ENCODE measurements at regions not wholly inside any gene's neighbourhood (a gene's known extent, or its start where the extent isn't known, plus 50 kb on each side); places are given as distances from the start of the nearest gene placed in this dataset.

DNA sequence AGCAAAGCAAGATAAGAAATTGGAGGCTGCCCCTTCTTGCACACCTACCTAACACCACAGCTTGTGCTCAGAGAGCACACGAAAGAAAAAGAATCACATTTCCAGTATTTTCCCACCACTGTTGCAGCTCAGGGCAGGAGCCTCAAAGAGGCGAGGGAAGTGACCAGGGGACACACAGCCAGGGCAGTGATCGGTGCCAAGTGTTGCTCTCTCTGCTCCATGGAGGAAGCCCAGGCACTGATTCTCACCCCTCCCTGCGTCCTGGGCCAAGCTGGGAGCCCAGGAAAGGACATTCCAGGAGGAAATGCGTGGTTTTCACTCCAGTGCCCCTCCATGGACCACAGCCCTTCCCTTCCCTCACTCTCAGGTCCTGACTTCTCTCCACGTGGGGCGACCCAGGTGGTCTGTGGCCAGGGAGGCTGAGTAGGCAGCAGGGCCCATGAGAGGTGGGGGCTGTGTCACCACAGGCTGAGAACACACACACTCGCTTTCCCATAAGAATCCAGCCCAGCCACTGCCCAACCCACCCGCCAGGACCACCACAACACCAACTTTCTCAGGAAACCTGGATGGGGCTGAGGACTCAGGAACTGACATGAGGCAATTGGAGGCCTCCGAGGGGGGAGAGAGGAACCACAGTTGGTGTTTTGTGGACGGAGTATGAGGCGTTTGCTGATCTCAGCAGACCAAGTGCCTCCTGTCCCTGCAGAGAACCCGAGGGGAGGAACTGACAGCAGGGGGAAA, 81.7 kb upstream of the MAFB start:
- peak; percentile 58 for DNase-seq (ENCODE audit: low spot score)

DNA sequence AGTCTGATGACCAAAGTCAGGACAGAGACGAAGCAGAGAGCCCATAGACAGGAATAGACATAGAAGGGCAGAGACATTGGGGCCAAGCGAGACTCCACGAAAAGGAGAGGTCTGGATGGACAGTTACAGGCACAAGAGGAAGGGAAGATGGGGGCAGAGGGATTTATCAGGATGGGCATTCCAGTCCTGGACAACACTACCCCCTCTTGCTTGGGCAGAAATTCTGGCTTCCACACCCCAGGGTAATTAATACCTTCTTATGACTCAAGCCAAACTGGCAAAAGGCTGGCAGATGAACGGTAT, 82.2 kb upstream of the MAFB start:
- peak; percentile 20 for DNase-seq (ENCODE audit: low spot score)

DNA sequence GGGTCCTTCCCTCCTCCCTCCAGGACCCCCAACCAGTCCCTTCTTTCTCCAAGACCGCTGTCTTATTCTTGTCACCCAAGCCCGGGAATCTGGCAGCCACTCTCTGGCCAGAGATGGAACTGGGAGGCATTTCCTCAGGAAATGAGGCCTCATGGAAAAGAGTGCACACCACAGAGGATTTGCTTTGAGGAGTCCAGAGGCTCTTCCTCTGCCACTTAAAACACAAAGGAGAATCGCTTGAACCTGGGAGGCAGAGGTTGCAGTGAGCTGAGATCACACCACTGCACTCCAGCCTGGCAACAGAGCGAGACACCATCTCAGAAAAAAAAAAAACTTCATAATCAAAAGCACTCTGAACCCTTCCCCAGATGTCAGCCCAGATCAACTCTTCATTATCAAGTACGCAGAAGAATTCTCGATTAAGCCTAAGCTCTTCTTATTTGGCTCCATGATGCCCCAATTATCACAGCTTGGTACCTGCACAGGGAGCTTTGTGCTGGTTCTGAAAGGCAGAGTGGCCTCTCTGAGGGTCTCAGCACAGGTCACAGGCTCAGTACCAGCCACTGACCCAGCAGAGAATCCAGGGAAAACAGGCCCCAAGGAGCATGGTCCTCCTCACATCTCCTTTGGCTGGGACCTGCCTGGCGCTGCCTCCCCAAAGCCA, 82.9 kb upstream of the MAFB start:
- DNase-seq (ENCODE audit: low spot score), result no peak

DNA sequence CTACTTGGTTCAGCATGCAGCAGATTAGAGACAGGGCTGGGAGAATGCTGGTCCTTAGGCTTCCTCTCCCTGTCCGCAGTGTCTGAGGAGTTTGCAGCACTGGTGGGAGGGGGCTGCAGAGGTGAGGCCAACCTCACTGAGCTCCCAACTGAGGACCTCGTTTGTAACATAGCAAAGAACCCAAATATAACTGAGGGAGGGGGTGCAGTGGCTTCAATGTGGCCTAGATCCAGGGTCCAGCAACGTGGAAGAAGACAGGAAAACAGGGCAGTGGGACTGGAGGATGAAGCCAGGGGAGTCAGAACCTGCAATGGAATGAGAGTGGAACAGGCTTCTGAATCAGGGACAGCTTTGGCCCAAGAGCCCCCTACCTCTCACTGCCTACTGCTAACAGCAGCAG, 84.3 kb upstream of the MAFB start:
- no peak for DNase-seq (ENCODE audit: low spot score)

DNA sequence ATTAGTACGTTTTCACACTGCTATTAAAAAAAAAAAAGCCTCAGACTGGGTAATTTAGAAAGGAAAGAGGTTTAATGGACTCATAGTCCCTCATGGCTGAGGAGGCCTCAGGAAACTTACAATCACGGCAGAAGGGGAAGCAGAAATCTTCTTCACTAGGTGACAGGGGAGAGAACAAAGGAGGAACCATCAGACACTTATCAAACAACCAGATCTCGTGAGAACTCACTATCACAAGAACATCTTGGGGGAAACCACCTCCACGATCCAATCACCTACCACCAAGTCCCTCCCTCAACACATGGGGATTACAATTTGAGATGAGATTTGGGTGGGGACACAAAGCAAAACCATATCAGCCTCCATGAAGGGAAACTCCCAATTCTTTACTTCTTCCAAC, 85.2 kb upstream of the MAFB start:
- DNase-seq (ENCODE audit: low spot score), result no peak

DNA sequence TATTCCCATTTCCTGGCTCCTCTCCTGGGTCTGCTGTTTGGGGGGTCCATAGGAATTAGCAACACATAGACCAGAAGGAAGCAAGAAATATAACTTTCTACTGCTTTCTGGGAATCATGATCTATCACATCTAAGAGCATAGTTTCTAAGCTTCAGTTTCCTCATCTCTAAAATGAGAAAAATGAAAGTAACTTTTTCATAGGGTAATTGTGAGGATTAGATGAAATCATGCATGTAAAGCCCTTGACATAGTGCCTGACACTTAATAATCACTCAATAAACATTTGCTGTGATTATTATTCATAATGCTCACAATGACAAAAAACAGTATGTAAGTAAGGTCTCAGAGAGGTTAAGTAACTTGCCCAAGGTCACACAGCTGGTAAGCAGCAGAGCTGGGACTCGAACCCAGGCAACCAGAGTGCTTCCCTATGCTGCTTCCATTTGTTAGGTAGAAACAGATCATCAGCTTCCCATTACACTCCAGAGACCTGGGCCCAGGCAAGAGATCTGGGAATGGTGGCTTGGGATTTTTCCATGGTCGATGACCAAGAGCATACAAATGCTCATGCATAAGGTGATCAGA, 86.6 kb upstream of the MAFB start:
- no peak for DNase-seq (ENCODE audit: low spot score)

DNA sequence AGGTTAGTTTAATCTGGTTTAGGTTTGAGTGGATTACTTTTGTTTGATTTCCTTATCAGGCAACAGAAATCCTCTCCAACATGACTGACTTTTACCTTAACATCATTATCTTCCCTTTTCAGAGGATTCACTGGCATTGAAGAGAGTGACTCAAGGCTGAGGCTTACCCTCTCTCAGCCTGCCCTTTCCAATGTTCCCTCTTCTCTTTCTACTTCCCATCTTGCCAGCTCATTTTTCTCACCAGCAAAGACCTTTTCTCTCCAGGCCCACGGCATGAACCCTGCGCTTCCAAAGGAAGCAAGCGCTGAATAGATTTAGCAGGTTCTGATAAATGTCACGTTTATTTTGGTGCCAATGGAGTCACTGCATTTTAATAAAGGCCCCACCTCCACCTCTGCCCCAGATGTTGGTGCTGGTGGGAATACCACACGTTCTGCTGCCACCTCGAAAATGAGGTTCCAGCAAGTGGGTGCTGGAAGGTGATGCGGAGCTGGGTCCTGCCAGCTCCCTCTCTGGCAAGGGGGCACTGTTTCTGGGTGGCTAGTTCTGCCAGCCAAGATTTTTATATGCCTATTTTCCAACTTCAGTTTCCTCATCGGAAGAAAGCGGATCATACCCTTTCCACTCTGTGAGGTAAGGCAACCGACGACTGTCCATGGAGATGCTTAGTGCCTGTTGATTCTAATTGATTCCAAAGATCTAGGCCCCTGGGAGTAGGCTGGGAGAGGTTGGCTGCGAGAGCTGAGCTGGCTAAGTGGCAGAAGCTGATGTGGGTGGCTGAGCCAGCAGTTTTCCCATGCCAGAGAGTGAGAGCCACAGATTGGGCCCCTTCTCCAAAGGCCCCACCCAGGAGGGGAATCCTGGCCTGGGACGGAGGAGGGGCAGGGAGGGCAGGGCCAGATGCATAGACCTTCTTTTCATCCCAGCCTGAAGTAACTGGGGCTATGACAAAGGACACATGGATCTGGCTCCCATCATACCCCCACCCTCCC, 87.7 kb upstream of the MAFB start:
- no peak for DNase-seq (ENCODE audit: low spot score)

DNA sequence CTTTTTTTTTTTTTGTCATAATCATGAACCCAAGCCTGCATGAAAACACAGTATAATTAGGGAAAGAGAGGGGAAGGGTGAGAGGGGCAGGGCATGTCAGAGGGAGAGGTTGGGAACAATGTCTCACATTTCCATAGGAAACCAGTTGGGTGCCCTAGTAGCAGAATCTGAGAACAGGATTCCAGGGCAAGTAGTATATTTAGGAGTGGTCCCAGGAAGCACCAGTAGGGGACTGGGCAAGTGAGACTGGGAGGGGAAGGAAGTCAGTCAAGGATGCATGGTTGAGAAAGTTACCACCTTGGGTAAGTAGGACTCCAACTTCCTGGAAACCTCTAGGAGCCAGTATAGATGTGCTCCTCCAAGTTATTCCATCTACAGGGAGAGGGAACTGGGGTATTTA, 88.6 kb upstream of the MAFB start:
- no peak for DNase-seq (ENCODE audit: low spot score)

DNA sequence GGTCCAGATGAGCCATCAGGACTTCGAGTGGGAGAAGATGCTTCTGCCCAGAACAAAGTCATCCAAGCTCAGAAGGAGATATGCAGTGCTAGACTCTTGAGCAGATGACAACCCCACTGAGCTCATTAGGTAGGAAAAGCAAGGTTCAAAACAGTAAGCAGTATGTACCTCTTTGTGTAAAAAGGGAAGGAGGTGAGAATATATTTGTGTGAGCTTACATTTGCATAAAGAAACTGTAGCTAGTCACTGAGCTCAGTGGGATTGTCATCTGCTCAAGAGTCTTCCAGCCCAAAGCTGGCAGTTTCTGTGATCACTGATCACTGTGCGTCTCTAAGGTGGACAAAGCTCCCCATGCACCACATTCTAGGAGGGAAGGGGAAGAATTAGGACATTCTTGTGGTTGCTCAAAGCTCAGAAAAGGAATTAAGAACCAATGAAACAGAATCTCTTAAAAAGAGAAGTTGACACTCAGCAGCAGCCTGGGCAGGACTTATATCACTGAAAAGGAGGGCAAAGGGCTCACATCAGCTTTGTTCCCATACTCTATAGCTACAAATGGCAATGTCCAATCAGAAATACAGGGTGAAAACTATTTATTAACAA, 90.0 kb upstream of the MAFB start:
- no peak for DNase-seq (ENCODE audit: low spot score)

DNA sequence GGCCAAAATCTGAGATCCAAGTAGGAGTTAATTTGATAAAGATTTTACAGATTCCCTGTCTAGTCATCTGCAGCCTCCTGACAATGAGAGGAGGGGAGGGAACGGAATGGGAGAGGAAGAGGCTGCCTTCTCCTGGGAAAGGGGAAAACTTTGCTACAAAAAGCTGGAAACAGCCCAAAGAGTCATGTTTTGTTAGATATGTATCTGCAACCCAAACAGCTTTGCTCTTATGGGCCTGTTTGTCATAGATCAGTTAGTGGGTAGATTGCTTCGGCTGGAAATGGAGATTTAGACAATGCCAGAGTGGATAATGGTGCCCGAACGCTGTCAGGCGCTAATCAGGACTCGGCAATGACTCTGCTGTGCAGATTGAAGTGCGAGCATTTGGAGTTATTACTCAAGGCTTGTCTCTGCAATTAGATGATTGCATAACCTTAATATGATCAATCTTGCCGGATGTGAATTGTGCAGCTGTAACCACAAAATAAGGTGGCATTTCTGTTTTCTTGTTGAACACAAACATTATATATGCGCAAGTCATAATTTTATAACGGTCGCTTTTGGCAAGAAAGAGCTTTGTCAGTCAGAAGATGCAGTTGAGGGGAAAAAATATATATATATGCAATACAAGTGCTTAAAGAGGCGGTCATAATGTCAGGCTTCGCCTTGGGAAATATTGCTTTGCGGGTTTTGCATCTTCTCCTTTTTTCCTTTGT, 92.4 kb upstream of the MAFB start:
- DNase-seq (ENCODE audit: low spot score), result no peak

DNA sequence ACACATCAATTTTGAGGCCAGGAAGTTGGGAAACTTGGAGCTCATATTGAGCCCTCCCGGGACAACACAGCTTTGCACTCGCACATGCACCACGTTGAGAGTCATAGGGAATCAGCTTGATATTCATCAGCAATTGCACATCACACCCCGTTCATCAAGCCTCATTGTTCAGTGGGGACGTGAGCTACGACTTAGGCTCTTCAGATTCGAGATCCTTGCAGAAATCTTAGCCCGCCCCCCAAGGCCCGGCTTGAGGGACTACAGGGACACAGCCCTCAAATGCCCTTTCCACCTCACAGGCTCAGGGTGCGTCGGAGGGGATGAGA, 93.0 kb upstream of the MAFB start:
- DNase-seq (ENCODE audit: low spot score), result no peak

DNA sequence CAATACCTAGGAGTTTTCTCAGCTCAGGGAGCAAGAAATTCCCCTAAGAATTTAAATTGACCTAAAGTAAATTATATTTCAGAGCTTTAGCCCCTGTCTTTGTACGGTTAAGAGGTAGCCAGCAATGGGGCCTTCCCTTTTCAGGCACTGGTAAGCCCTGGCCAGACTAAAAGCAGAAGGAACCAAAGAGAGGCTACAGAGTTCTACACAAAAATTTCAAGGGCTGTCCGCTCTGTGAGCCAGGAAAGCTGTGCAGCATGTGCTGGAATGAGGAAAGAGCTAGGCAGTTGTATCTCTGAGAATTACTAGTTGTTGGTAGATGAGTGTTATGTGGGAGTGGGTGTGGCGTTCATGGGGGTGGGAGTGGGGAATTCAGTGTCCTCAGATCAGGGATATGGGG, 96.3 kb upstream of the MAFB start:
- DNase-seq (ENCODE audit: low spot score), result no peak

DNA sequence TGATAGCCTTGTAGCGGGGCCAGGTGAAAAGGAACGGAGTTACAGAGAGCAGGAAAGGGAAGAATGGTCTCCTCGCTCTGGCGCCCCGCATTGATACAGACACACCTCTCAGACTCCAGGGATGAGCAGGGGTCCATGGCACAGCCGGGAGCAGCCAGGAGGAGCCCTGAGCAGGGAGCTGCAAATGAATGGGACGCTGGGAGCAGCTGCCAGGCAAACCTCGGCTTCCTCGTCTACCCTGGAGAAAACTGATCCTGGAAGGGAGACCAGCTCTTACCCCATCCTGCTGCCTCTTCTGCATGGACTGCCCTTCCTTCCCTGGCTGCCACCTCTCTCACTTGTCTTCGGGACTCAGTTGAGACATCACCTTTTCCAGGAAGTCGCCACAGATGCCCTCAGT, 97.3 kb upstream of the MAFB start:
- no peak for DNase-seq (ENCODE audit: low spot score)

DNA sequence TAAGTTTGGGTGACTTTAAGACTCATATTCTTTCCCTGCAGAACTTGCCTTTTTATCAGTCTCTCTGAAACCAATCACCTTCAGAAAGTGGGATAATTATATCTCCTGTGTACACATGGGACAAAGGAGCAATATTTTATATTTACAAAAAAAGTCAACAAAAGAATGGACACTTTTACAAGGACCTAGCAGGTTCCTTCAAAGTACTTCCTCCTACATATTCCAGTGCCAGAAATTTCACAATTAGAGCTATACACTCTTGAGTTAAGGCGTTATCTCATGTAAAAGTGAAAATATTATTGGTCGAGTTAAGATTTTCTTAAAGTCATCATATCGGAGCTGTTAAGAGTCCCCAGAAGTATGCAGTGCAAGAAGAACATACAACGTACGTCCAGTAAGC, 98.9 kb upstream of the MAFB start:
- DNase-seq (ENCODE audit: low spot score), result no peak

DNA sequence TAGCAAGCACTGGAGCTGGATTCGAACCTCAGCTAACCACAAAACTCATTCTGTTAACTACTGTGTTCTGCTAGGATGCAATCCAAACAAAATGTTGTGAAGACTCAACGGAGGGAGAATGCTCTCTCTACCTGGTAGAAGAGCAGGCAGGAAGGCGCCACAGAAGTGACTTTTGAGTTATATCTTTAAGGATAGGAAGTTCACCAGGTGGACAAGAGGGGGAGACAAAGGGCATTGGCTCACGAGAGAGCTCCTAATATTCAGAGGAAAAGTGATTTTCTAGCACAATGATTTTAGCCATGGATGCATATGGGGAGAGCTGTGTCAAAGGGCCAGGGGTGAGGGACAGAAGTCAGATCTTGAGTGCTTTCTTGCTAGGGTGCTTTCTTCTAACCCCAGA, 108.4 kb upstream of the MAFB start:
- no peak for DNase-seq (ENCODE audit: low spot score)

DNA sequence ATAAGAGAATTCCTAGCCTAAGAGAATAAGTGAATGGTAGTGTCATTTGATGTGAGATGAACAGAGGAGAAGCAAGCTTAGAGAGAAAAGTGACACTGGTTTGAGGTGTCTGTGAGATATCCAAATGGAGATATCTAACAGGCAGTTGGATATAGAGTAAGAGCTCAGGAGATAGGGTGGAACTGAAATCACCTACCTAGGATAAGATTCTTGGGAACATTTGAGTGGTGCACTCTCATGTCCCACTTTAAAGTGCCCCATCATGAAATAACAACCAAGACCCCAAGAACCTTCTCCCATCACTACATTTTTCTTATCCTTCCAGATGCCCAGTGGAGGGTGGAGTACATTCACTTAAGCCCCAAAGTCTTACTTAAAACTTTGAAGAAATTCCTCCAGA, 109.0 kb upstream of the MAFB start:
- no peak for DNase-seq (ENCODE audit: low spot score)

DNA sequence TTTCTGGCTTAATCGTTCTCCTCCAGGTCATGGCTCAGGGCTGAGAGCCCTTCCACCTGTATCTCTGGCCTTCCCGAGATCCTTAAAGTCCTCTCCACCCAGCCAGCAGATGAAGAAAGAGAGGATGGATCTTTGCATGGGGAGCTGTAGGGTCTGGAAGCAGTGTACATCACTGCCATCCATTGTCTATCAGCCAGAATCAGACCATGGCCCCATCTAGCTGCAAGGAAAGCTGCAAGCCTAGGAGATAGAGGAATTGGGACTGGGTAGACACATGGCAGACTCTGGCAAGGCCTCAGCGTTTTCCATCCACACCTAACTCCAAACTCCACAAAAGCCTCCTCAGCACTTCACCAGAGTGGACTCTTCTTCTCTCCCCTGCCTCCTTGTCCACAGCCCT, 113.8 kb upstream of the MAFB start:
- no peak for DNase-seq (ENCODE audit: low spot score)

DNA sequence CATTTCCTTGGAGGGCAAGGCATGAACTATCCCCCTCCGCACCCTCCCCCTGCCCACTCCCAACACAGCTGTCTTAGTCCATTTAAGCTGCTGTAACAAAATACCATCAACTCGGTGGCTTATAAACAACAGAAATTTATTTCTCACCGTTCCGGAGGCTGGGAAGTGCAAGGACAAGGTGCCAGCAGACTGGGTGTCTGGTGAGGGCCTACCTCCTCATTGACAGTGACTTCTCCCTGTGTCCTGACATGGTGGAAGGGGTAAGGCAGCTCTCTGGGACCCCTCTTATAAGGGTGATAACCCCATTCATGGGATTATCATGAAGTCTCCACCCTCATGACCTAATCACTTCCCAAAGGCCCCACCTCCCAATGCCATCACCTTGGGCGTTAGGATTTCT, 114.3 kb upstream of the MAFB start:
- DNase-seq (ENCODE audit: low spot score), result no peak

DNA sequence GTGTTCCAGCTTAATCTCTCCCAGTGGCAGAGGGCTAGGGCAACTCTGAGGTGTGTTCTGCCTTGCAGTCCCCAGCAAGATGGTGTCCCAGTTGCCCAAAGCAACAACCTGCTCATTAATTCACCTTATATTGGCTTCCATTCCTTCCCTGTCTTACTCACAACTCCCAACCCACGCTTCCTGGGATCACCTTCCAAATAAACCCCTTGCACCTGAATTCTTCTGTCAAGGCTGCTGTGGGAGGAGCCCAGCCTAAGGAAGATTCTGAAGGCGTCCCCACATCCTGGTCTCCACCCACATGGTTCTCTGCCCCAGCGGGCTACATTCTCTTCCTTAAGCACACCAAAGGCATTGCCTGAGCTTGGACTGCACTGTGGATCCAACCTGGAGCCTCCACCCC, 116.6 kb upstream of the MAFB start:
- peak; percentile 30 for DNase-seq (ENCODE audit: low spot score)

DNA sequence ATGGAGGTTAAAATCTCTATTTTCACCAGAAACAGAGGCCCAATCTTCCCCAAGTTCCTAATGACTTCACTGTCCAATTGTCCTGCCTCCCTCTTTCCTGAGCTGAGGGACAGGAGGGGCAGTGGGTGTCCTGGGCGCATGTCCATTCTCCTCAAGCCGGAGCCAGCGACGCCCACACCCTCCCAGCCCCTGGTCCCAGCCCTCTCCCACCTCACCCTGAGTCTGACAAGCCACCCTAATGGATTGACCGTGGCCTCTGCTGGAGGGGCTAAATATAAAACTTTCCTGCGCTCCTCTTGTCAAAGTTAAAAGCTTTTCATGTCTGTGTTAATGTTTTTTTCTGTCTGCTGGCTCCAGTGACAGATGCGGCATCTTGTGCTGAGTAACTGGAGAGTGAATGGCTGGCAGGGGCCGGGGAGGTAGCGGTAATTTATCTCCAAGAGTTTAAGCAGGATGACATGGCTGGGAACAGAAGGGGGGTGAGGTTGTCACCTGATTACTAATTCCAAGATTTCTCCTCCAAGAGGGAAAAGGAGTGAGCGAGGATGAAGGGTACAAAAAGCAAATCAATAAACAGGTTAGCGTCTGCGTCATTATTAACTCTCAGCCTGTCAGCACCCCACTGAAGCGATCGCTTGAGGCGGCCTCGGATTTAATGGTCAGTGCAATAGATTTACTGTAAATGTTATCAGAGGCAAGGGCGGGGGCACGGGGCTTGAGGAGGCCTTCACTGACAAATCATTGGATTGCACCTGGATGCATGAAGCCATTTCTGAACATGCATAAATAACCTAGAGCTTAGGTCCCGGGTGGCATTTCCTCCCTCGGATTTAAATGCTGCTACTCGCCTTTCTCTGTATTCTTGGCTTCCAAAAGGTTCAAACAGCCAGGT, 118.1 kb upstream of the MAFB start:
- DNase-seq (ENCODE audit: low spot score), result peak; percentile 40

DNA sequence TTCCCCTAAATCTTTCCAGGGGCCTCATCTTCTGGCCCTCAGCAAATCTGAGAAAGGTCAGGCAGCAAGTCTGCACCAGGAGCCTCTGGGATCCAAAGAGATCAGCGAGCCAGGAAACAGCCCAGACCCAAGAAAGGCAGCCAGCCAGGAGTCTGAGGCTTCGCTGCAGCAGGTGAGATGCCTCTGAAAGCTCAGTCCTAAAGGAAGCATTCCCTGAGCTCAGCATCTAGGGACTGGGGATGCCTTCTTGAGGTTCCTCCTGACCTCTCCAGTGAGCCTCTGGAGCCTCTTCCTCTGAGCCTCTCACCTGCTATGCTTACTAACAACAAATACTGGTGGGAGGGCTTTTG, 118.8 kb upstream of the MAFB start:
- no peak for DNase-seq (ENCODE audit: low spot score)
